Thoracic aorta (tissue), 2 donors: ENCODE measurements at regions not wholly inside any gene's neighbourhood (a gene's known extent, or its start where the extent isn't known, plus 50 kb on each side); places are given as distances from the start of the nearest gene placed in this dataset.
"Not testable (repeated sequence)": the region's sequence is repeated elsewhere in the genome, so short reads cannot be mapped to it uniquely, and the experiment has no call there.

Experiments
- ATAC-seq: fragments of 150-250 bp; one replicate; pipeline ENCODE4 v1.8.0; 2017; ENCODE audit warnings: low read depth; ENCODE audit not compliant: insufficient number of reproducible peaks, low FRiP score
- DNase-seq: peaks from one replicate; pipeline ENCODE4 v3.0.0-alpha.2; 2020; ENCODE audit warnings: low spot score
- H3K27ac ChIP-seq, 2 donors: fragments of 200-600 bp; sonication (generic); 1 replicate in 1 of 2; 2 replicates in 1 of 2; pipeline ENCODE4 v1.5.1; 2016; ENCODE audit warnings: mild to moderate bottlenecking in 2 of 2, moderate library complexity in 2 of 2
- H3K27me3 ChIP-seq: fragments of 200-600 bp; sonication (generic); replicated peaks from 2 replicates; pipeline ENCODE4 v1.6.0; 2016; ENCODE audit warnings: mild to moderate bottlenecking; ENCODE audit not compliant: insufficient read depth
- H3K36me3 ChIP-seq: fragments of 200-600 bp; sonication (generic); one replicate; pipeline ENCODE4 v1.5.1; 2016
- H3K4me1 ChIP-seq, 2 donors: fragments of 200-600 bp; sonication (generic); 1 replicate in 1 of 2; 2 replicates in 1 of 2; pipeline versions ENCODE4 v1.5.1 to v1.6.0; 2016; ENCODE audit warnings: low read depth in 2 of 2, mild to moderate bottlenecking in 1 of 2; ENCODE audit not compliant: control insufficient read depth in 1 of 2
- H3K4me3 ChIP-seq: fragments of 200-600 bp; sonication (generic); 2 replicates; pipeline ENCODE4 v1.5.1; 2016; ENCODE audit warnings: mild to moderate bottlenecking
- H3K9me3 ChIP-seq: fragments of 200-600 bp; sonication (generic); 2 replicates; pipeline ENCODE4 v1.5.1; 2016
- CTCF ChIP-seq: fragments of 200-600 bp; sonication (generic); IDR thresholded peaks from one replicate; pipeline ENCODE4 v1.5.1; 2019; ENCODE audit warnings: antibody characterized with exemption

GRCh38 chr1:224031986-224032385 lies 81.9 kb upstream of the FBXO28 start:
- not testable (repeated sequence) for DNase-seq, H3K27me3 ChIP-seq, H3K27ac ChIP-seq, H3K4me1 ChIP-seq, H3K36me3 ChIP-seq, ATAC-seq, H3K9me3 ChIP-seq, H3K4me3 ChIP-seq

GRCh38 chr1:224030257-224030656 lies 83.7 kb upstream of the FBXO28 start:
- not testable (repeated sequence) for H3K9me3 ChIP-seq, H3K27me3 ChIP-seq, DNase-seq, H3K4me1 ChIP-seq, H3K36me3 ChIP-seq, ATAC-seq, H3K27ac ChIP-seq, H3K4me3 ChIP-seq

GRCh38 chr1:224029286-224030025 lies 84.5 kb upstream of the FBXO28 start:
- not testable (repeated sequence) for DNase-seq, H3K9me3 ChIP-seq, H3K4me3 ChIP-seq, H3K27ac ChIP-seq, H3K36me3 ChIP-seq, ATAC-seq, H3K27me3 ChIP-seq, H3K4me1 ChIP-seq

GRCh38 chr1:224028802-224029201 lies 85.1 kb upstream of the FBXO28 start:
- not testable (repeated sequence) for DNase-seq, H3K36me3 ChIP-seq, H3K4me1 ChIP-seq, H3K4me3 ChIP-seq, H3K27ac ChIP-seq, H3K9me3 ChIP-seq, H3K27me3 ChIP-seq, ATAC-seq

GRCh38 chr1:224023122-224023521 lies 90.8 kb upstream of the FBXO28 start:
- H3K4me1 ChIP-seq = peaks cover 8 to 33% of the 10 kb centered on the region in 2 donors
- peak overlapping the region; percentile 57 to 84 for H3K27ac ChIP-seq
- ATAC-seq = peak; percentile 10
- not testable (repeated sequence) for H3K36me3 ChIP-seq, H3K9me3 ChIP-seq, H3K4me3 ChIP-seq, DNase-seq, H3K27me3 ChIP-seq

GRCh38 chr1:224022249-224022970 lies 91.5 kb upstream of the FBXO28 start:
- not testable (repeated sequence) for H3K27me3 ChIP-seq

GRCh38 chr1:224019866-224020265 lies 94.0 kb upstream of the FBXO28 start:
- not testable (repeated sequence) for ATAC-seq

More at GRCh38 chr1:224022249-224022970, 91.5 kb upstream of the FBXO28 start:
- H3K4me1 ChIP-seq = peaks cover 8 to 33% of the 10 kb centered on the region in 2 donors
- not testable (repeated sequence) for DNase-seq, H3K9me3 ChIP-seq, H3K36me3 ChIP-seq
- ATAC-seq = peak; percentile 76
- H3K27ac ChIP-seq = peak overlapping the region; percentile 84 to 92
- peak overlapping the region; percentile 21 for H3K4me3 ChIP-seq

GRCh38 chr1:224015782-224016181 lies 98.1 kb upstream of the FBXO28 start:
- ATAC-seq, DNase-seq, H3K27ac ChIP-seq, H3K36me3 ChIP-seq, H3K4me3 ChIP-seq, H3K9me3 ChIP-seq, H3K27me3 ChIP-seq: not testable (repeated sequence)
- H3K4me1 ChIP-seq = peaks cover 0 to 11% of the 10 kb centered on the region in 2 donors

More at GRCh38 chr1:224019866-224020265, 94.0 kb upstream of the FBXO28 start:
- not testable (repeated sequence) for H3K27me3 ChIP-seq, H3K36me3 ChIP-seq, DNase-seq, H3K4me3 ChIP-seq, H3K9me3 ChIP-seq
- peak overlapping the region; percentile 35 to 38 for H3K27ac ChIP-seq
- H3K4me1 ChIP-seq = peaks cover 8 to 33% of the 10 kb centered on the region in 2 donors

GRCh38 chr1:224014330-224014649 lies 99.6 kb upstream of the FBXO28 start:
- ATAC-seq (no peak), DNase-seq (no peak)
- peaks cover 0 to 4% of the 10 kb centered on the region in 2 donors for H3K4me1 ChIP-seq
- H3K4me3 ChIP-seq = no peak overlapping the region
- peaks cover 2% of the 10 kb centered on the region for H3K9me3 ChIP-seq
- no peaks in the 10 kb centered on the region for H3K27me3 ChIP-seq
- TF ChIP-seq CTCF = no peak
- H3K27ac ChIP-seq = no peak overlapping the region
- no peaks in the 10 kb centered on the region for H3K36me3 ChIP-seq

GRCh38 chr1:224013626-224014329 lies 100.1 kb upstream of the FBXO28 start:
- not testable (repeated sequence) for H3K27me3 ChIP-seq, ATAC-seq, H3K9me3 ChIP-seq, H3K4me1 ChIP-seq, H3K4me3 ChIP-seq, H3K27ac ChIP-seq, H3K36me3 ChIP-seq, DNase-seq

GRCh38 chr1:224012807-224013434 lies 101.0 kb upstream of the FBXO28 start:
- not testable (repeated sequence) for H3K36me3 ChIP-seq, H3K27ac ChIP-seq

More at GRCh38 chr1:224012807-224013434, 101.0 kb upstream of the FBXO28 start:
- not testable (repeated sequence) for H3K4me3 ChIP-seq, ATAC-seq, H3K9me3 ChIP-seq, H3K4me1 ChIP-seq, H3K27me3 ChIP-seq, DNase-seq
